Uterus (tissue), 2 donors: ENCODE measurements at regions not wholly inside any gene's neighbourhood (a gene's known extent, or its start where the extent isn't known, plus 50 kb on each side); places are given as distances from the start of the nearest gene placed in this dataset.

Experiments
- POLR2A ChIP-seq, 2 donors: fragments of 450-650 bp; IDR thresholded peaks; one replicate each; pipeline ENCODE4 v1.6.1; 2016; ENCODE audit warnings: antibody characterized with exemption in 2 of 2, mild to moderate bottlenecking in 1 of 2, moderate library complexity in 1 of 2
- TF ChIP-seq, protein P1 (sequence below), 4 experiments: fragments of 200-600 bp in 2 of 4; fragments of 450-650 bp in 2 of 4; sonication (generic) in 2 of 4; IDR thresholded peaks; one replicate each; pipeline ENCODE4 v1.5.1; 2016 to 2019; ENCODE audit warnings: antibody characterized with exemption in 4 of 4, mild to moderate bottlenecking in 2 of 4, moderate library complexity in 1 of 4

DNA sequence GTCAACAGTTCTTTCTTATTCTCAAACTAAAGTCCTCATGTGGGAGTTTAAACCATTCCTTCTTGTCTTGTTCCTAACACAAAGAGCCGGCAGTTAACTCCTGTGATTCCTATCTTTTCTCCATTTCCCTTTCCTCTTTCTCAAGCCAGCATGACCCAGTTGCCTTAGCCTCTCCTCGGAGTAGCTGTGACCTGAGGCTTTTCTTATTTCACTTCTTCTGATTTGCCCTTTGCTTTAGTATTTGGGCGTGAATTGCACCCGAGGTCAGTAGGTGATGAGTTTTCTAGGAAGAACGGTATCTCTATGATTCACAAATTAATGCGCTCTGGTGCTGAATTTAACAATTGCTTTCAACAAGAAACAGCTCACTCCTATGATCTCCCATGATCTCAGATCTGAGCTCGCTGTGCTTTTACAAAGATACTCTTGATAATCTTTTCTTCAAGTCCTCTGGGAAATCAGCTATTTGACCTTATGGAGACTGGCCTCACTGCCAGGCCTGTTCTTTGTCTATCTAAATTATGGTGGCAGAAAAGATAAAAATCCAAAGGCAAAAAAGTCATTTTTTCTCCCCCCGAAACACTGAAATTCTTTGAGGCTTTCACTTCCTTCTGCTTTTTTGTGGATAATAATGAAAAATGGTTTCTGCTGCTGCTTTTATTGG lies 184.6 kb downstream of the JCAD start:
- TF ChIP-seq, protein P1, sequence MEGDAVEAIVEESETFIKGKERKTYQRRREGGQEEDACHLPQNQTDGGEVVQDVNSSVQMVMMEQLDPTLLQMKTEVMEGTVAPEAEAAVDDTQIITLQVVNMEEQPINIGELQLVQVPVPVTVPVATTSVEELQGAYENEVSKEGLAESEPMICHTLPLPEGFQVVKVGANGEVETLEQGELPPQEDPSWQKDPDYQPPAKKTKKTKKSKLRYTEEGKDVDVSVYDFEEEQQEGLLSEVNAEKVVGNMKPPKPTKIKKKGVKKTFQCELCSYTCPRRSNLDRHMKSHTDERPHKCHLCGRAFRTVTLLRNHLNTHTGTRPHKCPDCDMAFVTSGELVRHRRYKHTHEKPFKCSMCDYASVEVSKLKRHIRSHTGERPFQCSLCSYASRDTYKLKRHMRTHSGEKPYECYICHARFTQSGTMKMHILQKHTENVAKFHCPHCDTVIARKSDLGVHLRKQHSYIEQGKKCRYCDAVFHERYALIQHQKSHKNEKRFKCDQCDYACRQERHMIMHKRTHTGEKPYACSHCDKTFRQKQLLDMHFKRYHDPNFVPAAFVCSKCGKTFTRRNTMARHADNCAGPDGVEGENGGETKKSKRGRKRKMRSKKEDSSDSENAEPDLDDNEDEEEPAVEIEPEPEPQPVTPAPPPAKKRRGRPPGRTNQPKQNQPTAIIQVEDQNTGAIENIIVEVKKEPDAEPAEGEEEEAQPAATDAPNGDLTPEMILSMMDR (IDR thresholded peaks at IDR 0.05) = no peak
- no peak for TF ChIP-seq POLR2A (IDR thresholded peaks at IDR 0.05)
